CD4-positive, alpha-beta T cell treated with Interleukin-2 at 100 ng/mL for 4 hours (primary cell): ENCODE measurements at regions not wholly inside any gene's neighbourhood (a gene's known extent, or its start where the extent isn't known, plus 50 kb on each side); places are given as distances from the start of the nearest gene placed in this dataset.

Source experiments
- DNase-seq: peaks from one replicate; pipeline ENCODE4 v3.0.0-alpha.2; 2020; ENCODE audit warnings: low spot score

- DNase-seq, result no peak
Observed at GRCh38 chr15:95653361-95653805, 677.1 kb upstream of the NR2F2 start.

GRCh38 chr15:95655089-95655607, 675.4 kb upstream of the NR2F2 start:
- DNase-seq, result no peak

GRCh38 chr15:95656595-95656994, 673.9 kb upstream of the NR2F2 start:
- DNase-seq, result no peak

- DNase-seq, result no peak
Observed at GRCh38 chr15:95658799-95659198, 671.7 kb upstream of the NR2F2 start.

- no peak for DNase-seq
Observed at GRCh38 chr15:95659656-95660055, 670.8 kb upstream of the NR2F2 start.

GRCh38 chr15:95662638-95663037, 667.9 kb upstream of the NR2F2 start:
- DNase-seq, result no peak

- no peak for DNase-seq
Observed at GRCh38 chr15:95663156-95664100, 667.1 kb upstream of the NR2F2 start.

GRCh38 chr15:95664450-95664849, 666.0 kb upstream of the NR2F2 start:
- no peak for DNase-seq

- DNase-seq, result no peak
Observed at GRCh38 chr15:95669146-95669922, 661.2 kb upstream of the NR2F2 start.

GRCh38 chr15:95674031-95674430, 656.5 kb upstream of the NR2F2 start:
- DNase-seq, result no peak

- DNase-seq, result no peak
Observed at GRCh38 chr15:95676500-95676899, 654.0 kb upstream of the NR2F2 start.

- DNase-seq, result no peak
Observed at GRCh38 chr15:95679847-95680582, 650.5 kb upstream of the NR2F2 start.

- no peak for DNase-seq
Observed at GRCh38 chr15:95680728-95681127, 649.8 kb upstream of the NR2F2 start.

GRCh38 chr15:95681836-95682544, 648.5 kb upstream of the NR2F2 start:
- no peak for DNase-seq

- no peak for DNase-seq
Observed at GRCh38 chr15:95684126-95684525, 646.4 kb upstream of the NR2F2 start.

GRCh38 chr15:95684693-95685115, 645.8 kb upstream of the NR2F2 start:
- DNase-seq, result no peak

GRCh38 chr15:95687061-95687460, 643.4 kb upstream of the NR2F2 start:
- no peak for DNase-seq

GRCh38 chr15:95687686-95688085, 642.8 kb upstream of the NR2F2 start:
- DNase-seq, result no peak

- no peak for DNase-seq
Observed at GRCh38 chr15:95690631-95691340, 639.7 kb upstream of the NR2F2 start.

GRCh38 chr15:95693917-95694316, 636.6 kb upstream of the NR2F2 start:
- no peak for DNase-seq

- DNase-seq, result no peak
Observed at GRCh38 chr15:95698230-95698629, 632.3 kb upstream of the NR2F2 start.
